Gastrocnemius medialis (tissue), 4 donors: ENCODE measurements at regions not wholly inside any gene's neighbourhood (a gene's known extent, or its start where the extent isn't known, plus 50 kb on each side); places are given as distances from the start of the nearest gene placed in this dataset.
"Not testable (repeated sequence)": the region's sequence is repeated elsewhere in the genome, so short reads cannot be mapped to it uniquely, and the experiment has no call there.

ENCODE experiments used
- ATAC-seq, 2 donors: fragments of 150-250 bp; one replicate each; pipeline ENCODE4 v1.9.1; 2016
- DNase-seq, 2 donors: peaks; one replicate each; pipeline ENCODE4 v3.0.0-alpha.2; 2019
- H3K27ac ChIP-seq, 4 donors: fragments of 200-600 bp; sonication (generic); 1 replicate in 1 of 4; 2 replicates in 3 of 4; pipeline ENCODE4 v1.5.1; 2016 to 2018; ENCODE audit warnings: mild to moderate bottlenecking in 2 of 4, moderate library complexity in 1 of 4
- H3K27me3 ChIP-seq, 3 donors: fragments of 200-600 bp; sonication (generic) in 2 of 3; 1 replicate in 1 of 3; 2 replicates in 2 of 3; pipeline versions ENCODE4 v1.5.1 to v1.6.0; 2016 to 2019; ENCODE audit warnings: mild to moderate bottlenecking in 1 of 3, moderate library complexity in 1 of 3
- H3K36me3 ChIP-seq, 2 donors: fragments of 200-600 bp; sonication (generic) in 1 of 2; one replicate each; pipeline ENCODE4 v1.5.1; 2017 to 2018
- H3K4me1 ChIP-seq, 2 donors: fragments of 200-600 bp; sonication (generic) in 1 of 2; one replicate each; pipeline ENCODE4 v1.5.1; 2016 to 2017; ENCODE audit warnings: mild to moderate bottlenecking in 2 of 2
- H3K4me3 ChIP-seq, 4 donors: fragments of 200-600 bp; sonication (generic) in 3 of 4; 1 replicate in 1 of 4; 2 replicates in 3 of 4; pipeline ENCODE4 v1.5.1; 2016 to 2019; ENCODE audit warnings: mild to moderate bottlenecking in 2 of 4
- H3K9me3 ChIP-seq, 3 donors: fragments of 200-600 bp; sonication (generic) in 2 of 3; 1 replicate in 1 of 3; 2 replicates in 2 of 3; pipeline ENCODE4 v1.5.1; 2016 to 2019
- CTCF ChIP-seq, 5 experiments: fragments of 450-650 bp in 3 of 5; fragments of 200-600 bp in 2 of 5; sonication (generic) in 2 of 5; IDR thresholded peaks in 4 of 5; conservative IDR thresholded peaks in 1 of 5; 1 replicate in 4 of 5; 2 replicates in 1 of 5; pipeline ENCODE4 v1.5.1; 2016 to 2019; ENCODE audit warnings: antibody characterized with exemption in 5 of 5, mild to moderate bottlenecking in 3 of 5, moderate library complexity in 3 of 5
- POLR2A ChIP-seq, 2 donors: fragments of 450-650 bp; IDR thresholded peaks; one replicate each; pipeline ENCODE4 v1.6.1; 2017; ENCODE audit warnings: antibody characterized with exemption in 2 of 2, mild to moderate bottlenecking in 2 of 2, moderate library complexity in 2 of 2
- in situ Hi-C, 4 donors: fragments of 200-750 bp; cut with MboI; loops; one replicate each; pipeline versions ENCODE4 v1.15.0 to v1.8.0; 2017; ENCODE audit warnings: low sequenced_read_pairs in 4 of 4
- intact Hi-C: fragments of 100-400 bp; cut with DNase I; formaldehyde crosslinking; loops from one replicate; pipeline ENCODE4 v1.15.1; 2023; ENCODE audit warnings: low total_unique reads

- TF ChIP-seq CTCF (IDR thresholded peaks at IDR 0.05 in 4 of 5, conservative IDR thresholded peaks at IDR 0.05 in 1 of 5) (no peak), POLR2A (IDR thresholded peaks at IDR 0.05) (no peak)
- no peaks in the 10 kb centered on the region for H3K4me1 ChIP-seq
- no peaks in the 10 kb centered on the region for H3K27me3 ChIP-seq
- no peak for ATAC-seq
- H3K27ac ChIP-seq, result no peak overlapping the region
- H3K9me3 ChIP-seq, result no peaks in the 10 kb centered on the region
- in situ Hi-C loops (no loop called here), intact Hi-C loops (no loop called here)
- no peaks in the 10 kb centered on the region for H3K36me3 ChIP-seq
- H3K4me3 ChIP-seq, result no peak overlapping the region
- no peak for DNase-seq
Measured at GRCh38 chr14:82035397-82035796, 501.7 kb upstream of the SEL1L start.

GRCh38 chr14:82038066-82038465, 504.4 kb upstream of the SEL1L start:
- H3K27ac ChIP-seq, H3K4me1 ChIP-seq, H3K4me3 ChIP-seq, H3K36me3 ChIP-seq, H3K27me3 ChIP-seq, intact Hi-C loops, H3K9me3 ChIP-seq, in situ Hi-C loops, DNase-seq, ATAC-seq: not testable (repeated sequence)

GRCh38 chr14:82045339-82045738, 511.7 kb upstream of the SEL1L start:
- Histone ChIP-seq H3K4me1 (no peaks in the 10 kb centered on the region), H3K27ac (no peak overlapping the region), H3K36me3 (no peaks in the 10 kb centered on the region), H3K27me3 (no peaks in the 10 kb centered on the region), H3K4me3 (no peak overlapping the region), H3K9me3 (no peaks in the 10 kb centered on the region)
- no peak for ATAC-seq
- no peak for TF ChIP-seq POLR2A (IDR thresholded peaks at IDR 0.05)
- TF ChIP-seq CTCF (IDR thresholded peaks at IDR 0.05 in 4 of 5, conservative IDR thresholded peaks at IDR 0.05 in 1 of 5), result no peak
- in situ Hi-C loops (no loop called here), intact Hi-C loops (no loop called here)
- DNase-seq, result no peak

GRCh38 chr14:82046512-82047226, 513.0 kb upstream of the SEL1L start:
- intact Hi-C loops, result no loop called here
- H3K9me3 ChIP-seq, result no peaks in the 10 kb centered on the region
- DNase-seq, result no peak
- H3K27me3 ChIP-seq, result no peaks in the 10 kb centered on the region
- in situ Hi-C loops, result no loop called here
- TF ChIP-seq POLR2A (IDR thresholded peaks at IDR 0.05) (no peak), CTCF (IDR thresholded peaks at IDR 0.05 in 4 of 5, conservative IDR thresholded peaks at IDR 0.05 in 1 of 5) (no peak)
- no peak overlapping the region for H3K27ac ChIP-seq
- no peaks in the 10 kb centered on the region for H3K36me3 ChIP-seq
- no peak for ATAC-seq
- H3K4me1 ChIP-seq, result no peaks in the 10 kb centered on the region
- H3K4me3 ChIP-seq, result no peak overlapping the region

GRCh38 chr14:82047777-82048470, 514.3 kb upstream of the SEL1L start:
- Histone ChIP-seq H3K9me3 (no peaks in the 10 kb centered on the region), H3K4me3 (no peak overlapping the region), H3K27me3 (no peaks in the 10 kb centered on the region), H3K36me3 (no peaks in the 10 kb centered on the region), H3K4me1 (no peaks in the 10 kb centered on the region), H3K27ac (no peak overlapping the region)
- no peak for TF ChIP-seq CTCF (IDR thresholded peaks at IDR 0.05 in 4 of 5, conservative IDR thresholded peaks at IDR 0.05 in 1 of 5)
- no peak for TF ChIP-seq POLR2A (IDR thresholded peaks at IDR 0.05)
- in situ Hi-C loops (no loop called here), intact Hi-C loops (no loop called here)
- no peak for ATAC-seq
- DNase-seq, result no peak
